Heart right ventricle (tissue), 16 donors: ENCODE measurements at regions not wholly inside any gene's neighbourhood (a gene's known extent, or its start where the extent isn't known, plus 50 kb on each side); places are given as distances from the start of the nearest gene placed in this dataset.

Source experiments
- ATAC-seq, 8 donors: fragments of 200-7000 bp; cut with Tn5 transposase; one replicate each; pipeline ENCODE4 v1.9.1; 2020; ENCODE audit warnings: mild to moderate bottlenecking in 8 of 8, moderate library complexity in 8 of 8, moderate number of reproducible peaks in 1 of 8
- DNase-seq, 2 donors: peaks; one replicate each; pipeline ENCODE4 v3.0.0-alpha.2; 2020
- H3K27ac ChIP-seq, 10 donors: fragments of 200-600 bp; sonication (generic) in 2 of 10; one replicate each; pipeline versions ENCODE4 v1.5.0 to v1.8.0; 2020 to 2022; ENCODE audit warnings: mild to moderate bottlenecking in 3 of 10
- H3K27me3 ChIP-seq, 7 donors: fragments of 200-600 bp; one replicate each; pipeline ENCODE4 v1.8.0; 2021 to 2022; ENCODE audit warnings: mild to moderate bottlenecking in 2 of 7
- H3K36me3 ChIP-seq, 9 donors: fragments of 200-600 bp; sonication (generic) in 1 of 9; one replicate each; pipeline versions ENCODE4 v1.5.0 to v1.8.0; 2020 to 2022; ENCODE audit warnings: mild to moderate bottlenecking in 2 of 9
- H3K4me1 ChIP-seq, 9 donors: fragments of 200-600 bp; sonication (generic) in 1 of 9; one replicate each; pipeline versions ENCODE4 v1.5.0 to v1.8.0; 2020 to 2022; ENCODE audit warnings: mild to moderate bottlenecking in 4 of 9
- H3K4me3 ChIP-seq, 10 donors: fragments of 200-600 bp; sonication (generic) in 2 of 10; one replicate each; pipeline versions ENCODE4 v1.5.0 to v1.8.0; 2020 to 2022; ENCODE audit warnings: mild to moderate bottlenecking in 7 of 10, moderate library complexity in 2 of 10
- H3K9me3 ChIP-seq, 11 donors: fragments of 200-600 bp in 10 of 11; sonication (generic) in 2 of 11; one replicate each; pipeline versions ENCODE4 v1.5.0 to v1.8.0; 2013 to 2022; ENCODE audit warnings: mild to moderate bottlenecking in 2 of 11, control low read depth in 1 of 11, moderate library complexity in 1 of 11
- WGBS, 2 donors: extraction: QIAGEN DNeasy Blood & Tissue Kit; methylation state at CpG; one replicate each; pipeline ENCODE4 v1.1.7; 2013; ENCODE audit warnings: inconsistent platforms in 1 of 2; 5-methylcytosine and 5-hydroxymethylcytosine counted together
- intact Hi-C, 10 donors: fragments of 100-400 bp; cut with DNase I; formaldehyde crosslinking; loops; one replicate each; pipeline versions ENCODE4 v1.11.1 to v1.14.2; 2022
- TF ChIP-seq, protein P1 (sequence below), 9 donors: fragments of 200-600 bp; sonication (generic) in 2 of 9; IDR thresholded peaks; one replicate each; pipeline versions ENCODE4 v1.5.0 to v1.8.0; 2021 to 2022; ENCODE audit warnings: antibody characterized with exemption in 9 of 9, mild to moderate bottlenecking in 5 of 9, moderate library complexity in 1 of 9
- donor health status: Arrhythmogenic right ventricular cardiomyopathy.
- donor health status: ischemic (EF 13 %, LVEDD 7.1; RV severe dilation, severe dysfunction).
- donor health status: healthy with polysubstance abuse.
- donor health status: DM: no; HTN: yes; CAD: no.
- donor health status: DM: no; HTN: no; CAD: no.
- donor health status: ischemic (EF 25% LVEDD 6.9; RV normal size, moderate dysfunction).
- donor health status: ischemic (EF 25% LVEDD 5.7; RV mildly dilated, moderate dysfunction).
- donor health status: healthy.
- donor health status: DM: yes; HTN: yes; CAD: no.
- donor health status: Ischemic cardiomyopathy.
- donor health status: ischemic (EF 35%, LVEDD 5.7; RV mildly dilated, moderate dysfunction).
- donor health status: nonischemic (EF 11% LVEDD 7.7; RV severe dilation, severe dysfunction).
- donor health status: DM: yes; HTN: yes; CAD: no.
- donor health status: PGD.
- donor health status: ischemic (EF 29% LVEDD 5.4; RV normal size, mild dysfunction).
- donor health status: nonischemic (EF 23%, LVEDD 6.1; RV moderate dilation, normal function).

DNA sequence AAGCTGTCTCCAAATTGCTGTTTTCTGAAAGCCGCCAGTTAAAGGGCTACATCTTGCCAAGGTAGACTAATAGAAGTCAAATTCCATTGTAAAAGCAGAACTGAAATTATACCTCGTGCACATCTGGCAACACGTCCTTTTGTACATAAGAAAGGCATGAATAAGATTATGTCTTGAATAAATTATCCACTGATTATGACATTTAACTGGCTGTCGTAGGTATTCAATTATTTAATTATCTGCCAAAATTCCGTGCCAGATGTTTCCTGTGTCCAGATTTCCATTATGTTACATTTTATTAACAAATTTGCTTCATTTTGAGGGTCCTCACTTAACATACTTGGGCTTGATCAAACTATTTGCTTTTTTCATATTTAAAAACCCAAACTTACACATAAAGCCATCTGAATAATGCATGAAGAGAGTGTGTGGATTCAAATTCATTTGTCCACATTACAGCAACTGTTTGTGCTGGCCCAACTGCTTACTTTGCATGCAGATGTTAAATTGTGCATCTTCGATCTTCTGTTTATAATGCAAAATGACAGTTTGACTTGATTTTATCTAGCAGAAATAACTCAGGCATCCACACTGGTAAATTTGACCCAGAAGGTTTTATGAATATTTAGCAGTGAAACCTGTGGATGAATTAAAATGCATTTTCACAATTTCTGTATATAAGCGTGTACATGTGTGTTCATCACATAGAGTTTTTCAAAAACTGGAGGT is 701.5 kb downstream of the ZNF385D start:
- DNase-seq (no peak), ATAC-seq (no peak)
- intact Hi-C loops = no loop called here
- WGBS, 2 donors = 76 to 77% methylated on average over 7 of the region's 7 CpGs
- Histone ChIP-seq H3K4me1 (no peaks in the 10 kb centered on the region), H3K9me3 (peaks cover 0 to 10% (median 0%) of the 10 kb centered on the region in 11 donors), H3K27me3 (no peaks in the 10 kb centered on the region), H3K4me3 (no peak overlapping the region), H3K27ac (no peak overlapping the region), H3K36me3 (no peaks in the 10 kb centered on the region)
- TF ChIP-seq, protein P1, sequence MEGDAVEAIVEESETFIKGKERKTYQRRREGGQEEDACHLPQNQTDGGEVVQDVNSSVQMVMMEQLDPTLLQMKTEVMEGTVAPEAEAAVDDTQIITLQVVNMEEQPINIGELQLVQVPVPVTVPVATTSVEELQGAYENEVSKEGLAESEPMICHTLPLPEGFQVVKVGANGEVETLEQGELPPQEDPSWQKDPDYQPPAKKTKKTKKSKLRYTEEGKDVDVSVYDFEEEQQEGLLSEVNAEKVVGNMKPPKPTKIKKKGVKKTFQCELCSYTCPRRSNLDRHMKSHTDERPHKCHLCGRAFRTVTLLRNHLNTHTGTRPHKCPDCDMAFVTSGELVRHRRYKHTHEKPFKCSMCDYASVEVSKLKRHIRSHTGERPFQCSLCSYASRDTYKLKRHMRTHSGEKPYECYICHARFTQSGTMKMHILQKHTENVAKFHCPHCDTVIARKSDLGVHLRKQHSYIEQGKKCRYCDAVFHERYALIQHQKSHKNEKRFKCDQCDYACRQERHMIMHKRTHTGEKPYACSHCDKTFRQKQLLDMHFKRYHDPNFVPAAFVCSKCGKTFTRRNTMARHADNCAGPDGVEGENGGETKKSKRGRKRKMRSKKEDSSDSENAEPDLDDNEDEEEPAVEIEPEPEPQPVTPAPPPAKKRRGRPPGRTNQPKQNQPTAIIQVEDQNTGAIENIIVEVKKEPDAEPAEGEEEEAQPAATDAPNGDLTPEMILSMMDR (IDR thresholded peaks at IDR 0.05) = no peak

DNA sequence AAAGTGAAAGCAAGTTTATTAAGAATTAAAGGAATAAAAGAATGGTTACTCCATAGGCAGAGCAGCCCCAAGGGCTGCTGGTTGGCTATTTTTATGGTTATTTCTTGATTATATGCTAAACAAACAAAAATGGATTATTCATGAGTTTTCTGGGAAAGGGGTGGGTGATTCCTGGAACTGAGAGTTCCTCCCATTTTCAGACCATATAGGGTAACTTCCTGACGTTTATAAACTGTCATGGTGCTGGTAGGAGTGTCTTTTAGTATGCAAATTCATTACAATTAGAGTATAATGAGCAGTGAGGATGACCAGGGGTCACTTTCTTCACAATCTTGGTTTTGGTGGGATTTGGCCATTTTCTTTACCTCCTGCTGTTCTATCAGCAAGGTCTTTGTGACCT is 707.9 kb downstream of the ZNF385D start:
- intact Hi-C loops = no loop called here
- Histone ChIP-seq H3K4me1 (no peaks in the 10 kb centered on the region), H3K9me3 (no peaks in the 10 kb centered on the region), H3K27ac (no peak overlapping the region), H3K36me3 (no peaks in the 10 kb centered on the region), H3K4me3 (no peak overlapping the region), H3K27me3 (no peaks in the 10 kb centered on the region)
- ATAC-seq = no peak
- TF ChIP-seq, protein P1 (IDR thresholded peaks at IDR 0.05) = no peak
- no peak for DNase-seq
- 51 to 69% methylated on average over 1 of the region's 1 CpG for WGBS, 2 donors

DNA sequence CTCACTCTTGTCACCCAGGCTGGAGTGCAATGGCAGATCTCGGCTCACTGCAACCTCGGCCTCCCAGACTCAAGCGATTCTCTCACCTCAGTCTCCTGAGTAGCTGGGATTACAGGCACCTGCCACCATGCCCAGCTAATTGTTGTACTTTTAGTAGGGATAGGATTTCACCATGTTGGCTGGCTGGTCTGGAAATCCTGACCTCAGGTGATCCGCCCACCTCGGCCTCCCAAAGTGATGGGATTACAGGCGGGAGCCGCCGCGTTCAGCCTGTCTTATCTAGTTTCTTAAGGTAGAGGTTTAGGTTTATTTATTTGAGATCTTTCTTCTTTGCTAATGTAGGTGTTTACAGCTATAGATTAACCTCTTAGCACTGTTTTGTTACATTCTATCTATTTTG is 708.8 kb downstream of the ZNF385D start:
- Histone ChIP-seq H3K9me3 (no peaks in the 10 kb centered on the region), H3K4me3 (no peak overlapping the region), H3K27ac (no peak overlapping the region), H3K36me3 (no peaks in the 10 kb centered on the region), H3K27me3 (no peaks in the 10 kb centered on the region), H3K4me1 (no peaks in the 10 kb centered on the region)
- ATAC-seq = no peak
- intact Hi-C loops = no loop called here
- WGBS, 2 donors = 94 to 96% methylated on average over 9 of the region's 9 CpGs
- TF ChIP-seq, protein P1 (IDR thresholded peaks at IDR 0.05) = no peak
- no peak for DNase-seq

DNA sequence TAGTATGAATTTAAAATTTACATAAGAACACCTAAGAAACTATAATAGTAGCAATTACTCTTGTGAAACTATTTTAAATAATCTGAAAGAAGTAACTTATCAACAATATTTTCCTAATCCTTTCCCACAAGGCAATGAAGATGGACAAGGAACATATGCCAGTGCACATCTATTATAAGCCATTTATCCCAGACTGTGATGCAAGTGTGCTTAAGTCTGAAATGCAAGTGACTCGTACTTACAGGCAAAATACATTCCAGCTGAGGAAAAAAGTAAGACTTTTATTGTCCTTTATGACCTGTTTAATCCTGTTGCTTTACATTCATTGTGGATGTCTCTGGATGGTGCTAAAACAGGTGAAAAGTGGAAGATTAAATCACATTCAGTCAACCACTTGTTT is 709.4 kb downstream of the ZNF385D start:
- H3K9me3 ChIP-seq = peaks cover 0 to 3% (median 0%) of the 10 kb centered on the region in 11 donors
- no peak overlapping the region for H3K4me3 ChIP-seq
- intact Hi-C loops = no loop called here
- H3K36me3 ChIP-seq = no peaks in the 10 kb centered on the region
- ATAC-seq = no peak
- no peak overlapping the region for H3K27ac ChIP-seq
- TF ChIP-seq, protein P1 (IDR thresholded peaks at IDR 0.05) = no peak
- 33 to 59% methylated on average over 1 of the region's 1 CpG for whole genome bisulfite sequencing, 2 donors
- DNase-seq = no peak
- no peaks in the 10 kb centered on the region for H3K4me1 ChIP-seq
- H3K27me3 ChIP-seq = no peaks in the 10 kb centered on the region
